ENCODE measurements at regions not wholly inside any gene's neighbourhood (a gene's known extent, or its start where the extent isn't known, plus 50 kb on each side); places are given as distances from the start of the nearest gene placed in this dataset.

GRCh38 chr15:79170256-79170664, 79.7 kb upstream of the RASGRF1 start:
- Histone ChIP-seq H4K91ac (ENCODE audit: insufficient read length, low read depth, low read length) (no peak overlapping the region), H2AFZ (ENCODE audit: low read length) (no peak overlapping the region)
- no CpG with 5 or more reads among the region's 6 CpGs for WGBS (ENCODE audit: extremely low coverage, insufficient read length, low lambda C conversion rate)

More at GRCh38 chr15:79170256-79170664, 79.7 kb upstream of the RASGRF1 start:
- no peak overlapping the region for H2BK12ac ChIP-seq (ENCODE audit: insufficient read length, low read depth, low read length)
- no peak overlapping the region for H3K56ac ChIP-seq (ENCODE audit: insufficient read length, low read depth, low read length)
- Mint-ChIP-seq H3K36me3 (ENCODE audit: insufficient read depth in 1 of 3, low read depth in 3 of 3) (no peaks in the 10 kb centered on the region), H3K27me3 (ENCODE audit: low read depth) (peaks cover 15% of the 10 kb centered on the region), H3K4me3 (no peak overlapping the region), H3K9me3 (peaks cover 0 to 2% of the 10 kb centered on the region in 2 experiments; a peak in 1 of 5 replicates), H3K27ac (no peak overlapping the region), H3K4me1 (peaks cover 24 to 25% of the 10 kb centered on the region in 2 experiments)
- peaks cover 3% of the 10 kb centered on the region for H4K20me1 ChIP-seq (ENCODE audit: control insufficient read depth, insufficient read depth, insufficient read length)
- no peaks in the 10 kb centered on the region for H3K79me2 ChIP-seq (ENCODE audit: insufficient read depth, low read length)
- 0 out of 2 replicates have a peak, but pooled peaks cover 2% of the 10 kb centered on the region for H3K4me1 ChIP-seq (ENCODE audit: insufficient read depth, low read length)
- no peak overlapping the region for H3K18ac ChIP-seq (ENCODE audit: insufficient read length, low read depth, low read length)
- no peak overlapping the region for H3K9ac ChIP-seq (ENCODE audit: extremely low read depth, insufficient read length, low read length)
- no peak overlapping the region for H3K4me2 ChIP-seq (ENCODE audit: insufficient read depth, insufficient read length, low read length)
- H2AK5ac ChIP-seq (ENCODE audit: insufficient read length, low read length): no peak overlapping the region
- H3K14ac ChIP-seq (ENCODE audit: insufficient read depth, low read length): no peak overlapping the region
- no peak overlapping the region for H3K4ac ChIP-seq (ENCODE audit: low read depth, low read length)
- no peak overlapping the region for H2BK20ac ChIP-seq (ENCODE audit: low read depth, low read length, poor library complexity, severe bottlenecking)
- H2BK15ac ChIP-seq (ENCODE audit: low read depth, low read length): no peak overlapping the region
- H3K9me3 ChIP-seq (ENCODE audit: control insufficient read depth, low read depth, low read length): no peaks in the 10 kb centered on the region
- no peaks in the 10 kb centered on the region for H3K27me3 ChIP-seq (ENCODE audit: insufficient read depth, low read length)
- H3K27ac ChIP-seq (ENCODE audit: insufficient read length, low read depth, low read length): no peak overlapping the region
- no peak overlapping the region for H2BK5ac ChIP-seq (ENCODE audit: insufficient read length, low read length)
- H3T11ph ChIP-seq (ENCODE audit: low read length): no peak overlapping the region
- no peak overlapping the region for H3K23ac ChIP-seq (ENCODE audit: insufficient read length, low read depth, low read length)
- H4K5ac ChIP-seq (ENCODE audit: insufficient read length, low read depth, low read length): no peak overlapping the region
- no peaks in the 10 kb centered on the region for H3K23me2 ChIP-seq (ENCODE audit: insufficient read length, low read depth, low read length, poor library complexity, severe bottlenecking)
- no peaks in the 10 kb centered on the region for H3K79me1 ChIP-seq (ENCODE audit: insufficient read depth, low read depth, low read length, poor library complexity, severe bottlenecking)
- H4K8ac ChIP-seq (replicated peaks; ENCODE audit: insufficient read length, low read depth, low read length): no peak overlapping the region
- no peak overlapping the region for H2BK120ac ChIP-seq (ENCODE audit: low read depth, low read length, poor library complexity, severe bottlenecking)
- no peak for DNase-seq
- no peak for TF ChIP-seq CTCF (conservative IDR thresholded peaks at IDR 0.05)
